ENCODE measurements at regions not wholly inside any gene's neighbourhood (a gene's known extent, or its start where the extent isn't known, plus 50 kb on each side); places are given as distances from the start of the nearest gene placed in this dataset.

GRCh38 chr4:162523171-162523570 lies 359.4 kb upstream of the FSTL5 start:
- no peak for DNase-seq (ENCODE audit: low spot score)

GRCh38 chr4:162522724-162523123 lies 358.9 kb upstream of the FSTL5 start:
- TF ChIP-seq CTCF (IDR thresholded peaks at IDR 0.05; ENCODE audit: extremely low read depth, missing control alignments), result no peak
- DNase-seq (ENCODE audit: low spot score), result no peak

More at GRCh38 chr4:162523171-162523570, 359.4 kb upstream of the FSTL5 start:
- no peak for TF ChIP-seq CTCF (IDR thresholded peaks at IDR 0.05; ENCODE audit: extremely low read depth, missing control alignments)

- DNase-seq (ENCODE audit: low spot score), result no peak
- TF ChIP-seq CTCF (IDR thresholded peaks at IDR 0.05; ENCODE audit: extremely low read depth, missing control alignments), result no peak
Measured at GRCh38 chr4:162510937-162511336, 347.1 kb upstream of the FSTL5 start.

GRCh38 chr4:162510115-162510514 lies 346.3 kb upstream of the FSTL5 start:
- no peak for TF ChIP-seq CTCF (IDR thresholded peaks at IDR 0.05; ENCODE audit: extremely low read depth, missing control alignments)
- DNase-seq (ENCODE audit: low spot score), result no peak

GRCh38 chr4:162509333-162509732 lies 345.5 kb upstream of the FSTL5 start:
- no peak for TF ChIP-seq CTCF (IDR thresholded peaks at IDR 0.05; ENCODE audit: extremely low read depth, missing control alignments)
- DNase-seq (ENCODE audit: low spot score), result no peak

- no peak for TF ChIP-seq CTCF (IDR thresholded peaks at IDR 0.05; ENCODE audit: extremely low read depth, missing control alignments)
- DNase-seq (ENCODE audit: low spot score), result no peak
Measured at GRCh38 chr4:162506253-162506652, 342.5 kb upstream of the FSTL5 start.

GRCh38 chr4:162503868-162504267 lies 340.1 kb upstream of the FSTL5 start:
- DNase-seq (ENCODE audit: low spot score), result no peak
- no peak for TF ChIP-seq CTCF (IDR thresholded peaks at IDR 0.05; ENCODE audit: extremely low read depth, missing control alignments)
